ENCODE measurements at regions not wholly inside any gene's neighbourhood (a gene's known extent, or its start where the extent isn't known, plus 50 kb on each side); places are given as distances from the start of the nearest gene placed in this dataset.

GRCh38 chr3:177977381-177978158 lies 558.7 kb upstream of the KCNMB2 start:
- no peak for TF ChIP-seq CTCF (IDR thresholded peaks at IDR 0.05; ENCODE audit: low read depth, low read length, poor library complexity, severe bottlenecking)
- TF ChIP-seq EZH2phosphoT487 (IDR thresholded peaks at IDR 0.05; ENCODE audit: borderline replicate concordance, low read length) = no peak
